ENCODE measurements at regions not wholly inside any gene's neighbourhood (a gene's known extent, or its start where the extent isn't known, plus 50 kb on each side); places are given as distances from the start of the nearest gene placed in this dataset.

GRCh38 chr5:63726496-63726895 lies 235.7 kb downstream of the HTR1A start:
- TF ChIP-seq, protein P1, sequence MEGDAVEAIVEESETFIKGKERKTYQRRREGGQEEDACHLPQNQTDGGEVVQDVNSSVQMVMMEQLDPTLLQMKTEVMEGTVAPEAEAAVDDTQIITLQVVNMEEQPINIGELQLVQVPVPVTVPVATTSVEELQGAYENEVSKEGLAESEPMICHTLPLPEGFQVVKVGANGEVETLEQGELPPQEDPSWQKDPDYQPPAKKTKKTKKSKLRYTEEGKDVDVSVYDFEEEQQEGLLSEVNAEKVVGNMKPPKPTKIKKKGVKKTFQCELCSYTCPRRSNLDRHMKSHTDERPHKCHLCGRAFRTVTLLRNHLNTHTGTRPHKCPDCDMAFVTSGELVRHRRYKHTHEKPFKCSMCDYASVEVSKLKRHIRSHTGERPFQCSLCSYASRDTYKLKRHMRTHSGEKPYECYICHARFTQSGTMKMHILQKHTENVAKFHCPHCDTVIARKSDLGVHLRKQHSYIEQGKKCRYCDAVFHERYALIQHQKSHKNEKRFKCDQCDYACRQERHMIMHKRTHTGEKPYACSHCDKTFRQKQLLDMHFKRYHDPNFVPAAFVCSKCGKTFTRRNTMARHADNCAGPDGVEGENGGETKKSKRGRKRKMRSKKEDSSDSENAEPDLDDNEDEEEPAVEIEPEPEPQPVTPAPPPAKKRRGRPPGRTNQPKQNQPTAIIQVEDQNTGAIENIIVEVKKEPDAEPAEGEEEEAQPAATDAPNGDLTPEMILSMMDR (conservative IDR thresholded peaks at IDR 0.05; ENCODE audit: low read depth, low read length) = no peak
- TF ChIP-seq CHD1 (IDR thresholded peaks at IDR 0.05; ENCODE audit: low read depth, low read length) = no peak
- no peak for TF ChIP-seq MAZ (IDR thresholded peaks at IDR 0.05; ENCODE audit: borderline replicate concordance, low read depth, low read length)
- TF ChIP-seq NFE2L2 (IDR thresholded peaks at IDR 0.05; ENCODE audit: low read depth, low read length) = no peak
- TF ChIP-seq POLR2A (IDR thresholded peaks at IDR 0.05; ENCODE audit: low read depth, low read length) = no peak
- TF ChIP-seq RCOR1 (IDR thresholded peaks at IDR 0.05; ENCODE audit: insufficient replicate concordance, low read length) = no peak
- TF ChIP-seq CEBPB (IDR thresholded peaks at IDR 0.05; ENCODE audit: low read depth, low read length) = no peak
- TF ChIP-seq RFX5 (IDR thresholded peaks at IDR 0.05; ENCODE audit: low read depth, low read length) = no peak
- no peak for TF ChIP-seq RAD21 (IDR thresholded peaks at IDR 0.05; ENCODE audit: low read length)

All from IMR-90 (cell line).